Neural cell (in vitro differentiated cells): ENCODE measurements at regions not wholly inside any gene's neighbourhood (a gene's known extent, or its start where the extent isn't known, plus 50 kb on each side); places are given as distances from the start of the nearest gene placed in this dataset.

ENCODE experiments used
- CTCF ChIP-seq: fragments of 450-650 bp; IDR thresholded peaks from 2 replicates; pipeline ENCODE4 v1.5.1; 2014; ENCODE audit warnings: antibody characterized with exemption, mild to moderate bottlenecking, moderate library complexity; ENCODE audit not compliant: poor library complexity, severe bottlenecking
- EZH2 ChIP-seq: fragments of 200-600, 300-800 bp; shearing (Covaris generic), sonication (generic); IDR thresholded peaks from 2 replicates; pipeline ENCODE4 v1.6.1; 2014; ENCODE audit warnings: antibody characterized with exemption, low read length, borderline replicate concordance, mild to moderate bottlenecking; ENCODE audit not compliant: insufficient read depth, poor library complexity, severe bottlenecking
- MXI1 ChIP-seq: fragments of 450-650 bp; conservative IDR thresholded peaks from 2 replicates; pipeline ENCODE4 v1.6.1; 2014; ENCODE audit warnings: antibody characterized with exemption, mild to moderate bottlenecking; ENCODE audit not compliant: poor library complexity, severe bottlenecking
- POLR2AphosphoS5 ChIP-seq: IDR thresholded peaks from 2 replicates; pipeline ENCODE4 v1.6.1; 2012
- REST ChIP-seq: IDR thresholded peaks from 2 replicates; pipeline ENCODE4 v1.6.1; 2012; ENCODE audit warnings: borderline replicate concordance
- SMC3 ChIP-seq: fragments of 450-650 bp; conservative IDR thresholded peaks from 2 replicates; pipeline ENCODE4 v1.6.1; 2014; ENCODE audit warnings: antibody characterized with exemption, mild to moderate bottlenecking, moderate library complexity; ENCODE audit not compliant: poor library complexity
- TAF1 ChIP-seq: IDR thresholded peaks from 2 replicates; pipeline ENCODE4 v1.6.1; 2012; ENCODE audit warnings: low read depth

GRCh38 chr6:158262082-158262481 is 50.2 kb upstream of the TULP4 start:
- TF ChIP-seq POLR2AphosphoS5 (no peak), REST (no peak), CTCF (no peak), MXI1 (no peak), EZH2 (no peak), SMC3 (no peak), TAF1 (no peak)
